ENCODE measurements at regions not wholly inside any gene's neighbourhood (a gene's known extent, or its start where the extent isn't known, plus 50 kb on each side); places are given as distances from the start of the nearest gene placed in this dataset.

GRCh38 chr7:85516675-85517074 lies 329.8 kb upstream of the SEMA3D start:
- ATAC-seq: no peak
- intact Hi-C loops (cut with DNase I): no loop called here
- 75 to 82% (median 79%) methylated on average over 2 of the region's 2 CpGs for WGBS, 3 donors
- Histone ChIP-seq H3K4me1 (no peaks in the 10 kb centered on the region), H3K9me3 (no peaks in the 10 kb centered on the region), H3K27ac (no peak overlapping the region), H3K36me3 (ENCODE audit: insufficient read depth in 1 of 2, low read depth in 1 of 2) (no peaks in the 10 kb centered on the region), H3K4me3 (no peak overlapping the region), H3K27me3 (ENCODE audit: insufficient read depth in 3 of 3, low read length in 2 of 3) (no peaks in the 10 kb centered on the region)
- no peak for DNase-seq
- TF ChIP-seq CTCF (IDR thresholded peaks at IDR 0.05): no peak

GRCh38 chr7:85512790-85513189 lies 325.9 kb upstream of the SEMA3D start:
- Histone ChIP-seq H3K4me1 (no peaks in the 10 kb centered on the region), H3K27ac (no peak overlapping the region), H3K36me3 (ENCODE audit: insufficient read depth in 1 of 2, low read depth in 1 of 2) (no peaks in the 10 kb centered on the region), H3K4me3 (no peak overlapping the region), H3K9me3 (no peaks in the 10 kb centered on the region), H3K27me3 (ENCODE audit: insufficient read depth in 3 of 3, low read length in 2 of 3) (no peaks in the 10 kb centered on the region)
- DNase-seq: no peak
- intact Hi-C loops (cut with DNase I): no loop called here
- no peak for TF ChIP-seq CTCF (IDR thresholded peaks at IDR 0.05)
- no peak for ATAC-seq

- Histone ChIP-seq H3K4me3 (no peak overlapping the region), H3K27me3 (ENCODE audit: insufficient read depth in 3 of 3, low read length in 2 of 3) (no peaks in the 10 kb centered on the region), H3K27ac (no peak overlapping the region), H3K9me3 (no peaks in the 10 kb centered on the region), H3K36me3 (ENCODE audit: insufficient read depth in 1 of 2, low read depth in 1 of 2) (no peaks in the 10 kb centered on the region), H3K4me1 (no peaks in the 10 kb centered on the region)
- intact Hi-C loops (cut with DNase I): no loop called here
- ATAC-seq (no peak), DNase-seq (no peak)
- 52 to 68% (median 64%) methylated on average over 2 of the region's 2 CpGs for WGBS, 3 donors
- no peak for TF ChIP-seq CTCF (IDR thresholded peaks at IDR 0.05)
These were observed 323.4 kb upstream of the SEMA3D start for GRCh38 chr7:85510287-85510686.

GRCh38 chr7:85509476-85509875 lies 322.6 kb upstream of the SEMA3D start:
- no peaks in the 10 kb centered on the region for H3K36me3 ChIP-seq (ENCODE audit: insufficient read depth in 1 of 2, low read depth in 1 of 2)
- no peaks in the 10 kb centered on the region for H3K9me3 ChIP-seq
- no peak for DNase-seq
- no peak for ATAC-seq
- H3K27ac ChIP-seq: no peak overlapping the region
- no peaks in the 10 kb centered on the region for H3K27me3 ChIP-seq (ENCODE audit: insufficient read depth in 3 of 3, low read length in 2 of 3)
- intact Hi-C loops (cut with DNase I): no loop called here
- TF ChIP-seq CTCF (IDR thresholded peaks at IDR 0.05): no peak
- no peak overlapping the region for H3K4me3 ChIP-seq
- H3K4me1 ChIP-seq: no peaks in the 10 kb centered on the region
- WGBS, 3 donors: 74 to 81% (median 75%) methylated on average over 2 of the region's 2 CpGs

- DNase-seq (no peak), ATAC-seq (no peak)
- intact Hi-C loops (cut with DNase I): no loop called here
- H3K36me3 ChIP-seq (ENCODE audit: insufficient read depth in 1 of 2, low read depth in 1 of 2): no peaks in the 10 kb centered on the region
- no peaks in the 10 kb centered on the region for H3K27me3 ChIP-seq (ENCODE audit: insufficient read depth in 3 of 3, low read length in 2 of 3)
- no peak for TF ChIP-seq CTCF (IDR thresholded peaks at IDR 0.05)
- H3K27ac ChIP-seq: no peak overlapping the region
- H3K9me3 ChIP-seq: no peaks in the 10 kb centered on the region
- no peaks in the 10 kb centered on the region for H3K4me1 ChIP-seq
- 76 to 81% (median 80%) methylated on average over 4 of the region's 4 CpGs for WGBS, 3 donors
- H3K4me3 ChIP-seq: no peak overlapping the region
These were observed 322.0 kb upstream of the SEMA3D start for GRCh38 chr7:85508642-85509410.

All from psoas muscle (tissue), 7 donors.